Keratinocyte (primary cell): ENCODE measurements at regions not wholly inside any gene's neighbourhood (a gene's known extent, or its start where the extent isn't known, plus 50 kb on each side); places are given as distances from the start of the nearest gene placed in this dataset.

Experiments
- CTCF ChIP-seq, 3 experiments: IDR thresholded peaks in 1 of 3; conservative IDR thresholded peaks in 1 of 3; optimal IDR thresholded peaks in 1 of 3; 2 replicates in 2 of 3; 3 replicates in 1 of 3; pipeline versions ENCODE3 to v1.5.1; 2011; ENCODE audit warnings: low read length in 3 of 3, mild to moderate bottlenecking in 3 of 3, moderate library complexity in 2 of 3, control low read depth in 1 of 3, inconsistent platforms in 1 of 3; ENCODE audit not compliant: insufficient read depth in 2 of 3; ENCODE audit errors: extremely low read depth in 1 of 3
- EZH2 ChIP-seq: IDR thresholded peaks from one replicate; pipeline ENCODE4 v1.6.1; 2012; ENCODE audit warnings: inconsistent platforms, mild to moderate bottlenecking, low read length, moderate library complexity

- no peak for TF ChIP-seq CTCF (optimal IDR thresholded peaks at IDR 0.05 in 1 of 3, IDR thresholded peaks at IDR 0.05 in 1 of 3, conservative IDR thresholded peaks at IDR 0.05 in 1 of 3; ENCODE audit: extremely low read depth in 1 of 3, insufficient read depth in 2 of 3, low read length in 3 of 3)
- no peak for TF ChIP-seq EZH2
Measured at GRCh38 chr5:2143646-2144353, 261.1 kb upstream of the IRX4 start.
